Activated T-cell treated with anti-CD3 and anti-CD28 coated beads, Interleukin-2, amount 50 U/mL, for 72 hours (primary cell): ENCODE measurements at regions not wholly inside any gene's neighbourhood (a gene's known extent, or its start where the extent isn't known, plus 50 kb on each side); places are given as distances from the start of the nearest gene placed in this dataset.

Experiments used
- ATAC-seq, 2 donors: fragments of 150-1000 bp; cut with Tn5 transposase; replicated peaks in 1 of 2; 2 replicates each; pipeline ENCODE4 v1.10.0; 2021; ENCODE audit warnings: moderate library complexity in 2 of 2, mild to moderate bottlenecking in 1 of 2
- DNase-seq, 2 donors: peaks; one replicate each; pipeline ENCODE4 v3.0.0; 2021 to 2022; ENCODE audit warnings: mixed read lengths in 1 of 2
- H3K27ac Mint-ChIP-seq: one replicate; pipeline ENCODE4 v1.8.0; 2022; ENCODE audit warnings: mild to moderate bottlenecking, moderate library complexity, mixed read lengths
- H3K27me3 Mint-ChIP-seq: one replicate; pipeline ENCODE4 v1.8.0; 2022; ENCODE audit warnings: low read depth, mixed read lengths
- H3K36me3 Mint-ChIP-seq, 2 donors: one replicate each; pipeline ENCODE4 v1.8.0; 2022; ENCODE audit warnings: mixed read lengths in 2 of 2, mild to moderate bottlenecking in 1 of 2; ENCODE audit not compliant: insufficient read depth in 2 of 2
- H3K4me1 Mint-ChIP-seq: one replicate; pipeline ENCODE4 v1.8.0; 2022; ENCODE audit warnings: low read depth, mixed read lengths
- H3K4me3 Mint-ChIP-seq, 2 donors: one replicate each; pipeline ENCODE4 v1.8.0; 2022; ENCODE audit warnings: mild to moderate bottlenecking in 2 of 2, mixed read lengths in 2 of 2, moderate library complexity in 2 of 2
- H3K9me3 Mint-ChIP-seq, 2 donors: one replicate each; pipeline ENCODE4 v1.8.0; 2022; ENCODE audit warnings: mixed read lengths in 2 of 2

DNA sequence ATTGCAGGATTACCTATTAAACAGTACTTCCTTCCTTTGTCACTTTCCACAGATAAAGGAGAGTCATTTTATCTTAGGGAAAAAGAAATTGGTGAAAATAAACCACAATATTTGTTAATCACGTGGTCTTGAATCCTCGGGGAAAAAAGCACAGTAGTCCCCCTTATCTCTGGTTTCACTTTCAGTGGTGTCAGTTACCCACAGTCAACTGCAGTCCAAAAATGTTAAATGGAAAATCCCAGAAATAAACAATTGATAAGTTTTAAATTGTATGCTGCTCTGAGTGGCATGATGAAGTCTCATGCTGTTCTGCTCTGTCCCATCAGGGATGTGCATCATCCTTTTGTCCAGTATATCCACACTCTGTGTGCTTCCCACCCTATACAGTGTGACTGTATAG is 405.2 kb upstream of the MPDZ start:
- DNase-seq (no peak), ATAC-seq (no peak)
- Mint-ChIP-seq H3K27ac (no peak overlapping the region), H3K36me3 (peaks cover 0 to 2% of the 10 kb centered on the region in 2 donors), H3K27me3 (no peaks in the 10 kb centered on the region), H3K9me3 (peaks cover 6 to 9% of the 10 kb centered on the region in 2 donors), H3K4me1 (no peaks in the 10 kb centered on the region), H3K4me3 (no peak overlapping the region)

DNA sequence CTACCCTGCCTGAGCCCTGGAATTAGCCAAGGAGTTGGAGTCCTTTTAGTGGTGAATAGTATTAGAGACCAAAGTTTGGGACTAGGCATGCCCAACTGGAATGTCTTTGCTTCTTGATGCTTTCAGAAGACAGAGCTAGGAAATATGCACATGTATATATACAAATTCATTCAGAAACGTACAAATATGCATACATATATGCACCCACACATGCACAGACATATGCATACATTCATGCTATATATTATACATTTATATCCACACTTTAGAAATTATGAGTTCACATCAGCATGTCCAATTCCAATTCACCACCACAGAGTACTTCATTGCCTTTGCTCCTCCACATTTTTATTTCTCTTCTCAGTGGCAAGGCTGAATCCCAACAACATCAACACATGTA is 398.3 kb upstream of the MPDZ start:
- peaks cover 5 to 8% of the 10 kb centered on the region in 2 donors for H3K9me3 Mint-ChIP-seq
- no peak for ATAC-seq
- DNase-seq = no peak
- H3K27ac Mint-ChIP-seq = no peak overlapping the region
- H3K27me3 Mint-ChIP-seq = no peaks in the 10 kb centered on the region
- peaks cover 0 to 2% of the 10 kb centered on the region in 2 donors for H3K36me3 Mint-ChIP-seq
- H3K4me3 Mint-ChIP-seq = no peak overlapping the region
- H3K4me1 Mint-ChIP-seq = no peaks in the 10 kb centered on the region

DNA sequence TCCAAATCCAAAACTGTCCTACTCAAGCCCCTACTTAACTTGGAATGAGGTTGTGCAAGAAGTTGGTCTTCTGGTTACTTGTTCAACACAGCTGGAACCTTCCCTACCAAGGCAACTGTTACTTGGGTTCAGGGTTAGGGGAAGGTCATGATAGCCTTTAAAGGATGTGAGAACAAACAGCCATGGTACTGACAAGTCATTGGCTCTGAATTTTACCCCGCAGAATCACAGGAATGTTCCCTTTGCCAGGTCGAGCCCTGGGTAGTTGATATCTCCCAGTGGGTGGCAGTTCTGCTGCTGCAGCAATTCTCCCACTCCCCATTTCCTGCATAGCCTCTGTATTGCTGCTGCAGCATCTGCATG is 396.1 kb upstream of the MPDZ start:
- no peaks in the 10 kb centered on the region for H3K27me3 Mint-ChIP-seq
- H3K36me3 Mint-ChIP-seq = no peaks in the 10 kb centered on the region
- H3K9me3 Mint-ChIP-seq = peaks cover 4 to 9% of the 10 kb centered on the region in 2 donors
- no peaks in the 10 kb centered on the region for H3K4me1 Mint-ChIP-seq
- ATAC-seq (no peak), DNase-seq (no peak)
- H3K4me3 Mint-ChIP-seq = no peak overlapping the region
- no peak overlapping the region for H3K27ac Mint-ChIP-seq

DNA sequence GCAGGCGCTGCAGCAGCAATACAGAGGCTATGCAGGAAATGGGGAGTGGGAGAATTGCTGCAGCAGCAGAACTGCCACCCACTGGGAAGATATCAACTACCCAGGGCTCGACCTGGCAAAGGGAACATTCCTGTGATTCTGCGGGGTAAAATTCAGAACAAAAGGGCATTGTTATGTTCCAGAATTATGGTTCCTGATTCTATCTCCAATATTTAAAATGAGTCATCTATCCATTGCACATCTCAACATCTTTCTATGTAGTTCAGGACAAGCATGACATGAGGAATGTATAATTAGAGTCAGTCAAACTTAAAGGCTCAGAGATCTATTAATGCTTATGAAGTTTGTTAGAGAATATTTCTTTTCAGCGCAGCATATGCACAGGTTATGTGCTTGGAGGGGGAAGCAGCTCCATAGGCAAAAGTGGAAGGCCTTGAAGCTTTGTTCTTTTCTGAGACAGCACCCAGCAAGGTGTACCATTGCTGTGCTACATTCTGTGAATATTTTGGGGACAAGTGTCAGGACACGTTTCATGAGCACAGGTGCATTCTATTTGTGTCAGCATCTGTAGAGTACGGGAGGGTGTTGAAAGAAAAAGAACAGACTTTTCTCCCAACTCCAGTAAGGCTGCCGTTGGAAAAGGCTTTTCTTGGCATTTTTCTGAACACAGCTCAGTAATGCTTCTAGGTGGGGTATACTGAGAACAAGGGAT is 395.6 kb upstream of the MPDZ start:
- Mint-ChIP-seq H3K9me3 (peaks cover 3 to 8% of the 10 kb centered on the region in 2 donors), H3K4me3 (no peak overlapping the region), H3K27ac (no peak overlapping the region), H3K4me1 (no peaks in the 10 kb centered on the region), H3K36me3 (no peaks in the 10 kb centered on the region), H3K27me3 (no peaks in the 10 kb centered on the region)
- ATAC-seq (no peak), DNase-seq (no peak)

DNA sequence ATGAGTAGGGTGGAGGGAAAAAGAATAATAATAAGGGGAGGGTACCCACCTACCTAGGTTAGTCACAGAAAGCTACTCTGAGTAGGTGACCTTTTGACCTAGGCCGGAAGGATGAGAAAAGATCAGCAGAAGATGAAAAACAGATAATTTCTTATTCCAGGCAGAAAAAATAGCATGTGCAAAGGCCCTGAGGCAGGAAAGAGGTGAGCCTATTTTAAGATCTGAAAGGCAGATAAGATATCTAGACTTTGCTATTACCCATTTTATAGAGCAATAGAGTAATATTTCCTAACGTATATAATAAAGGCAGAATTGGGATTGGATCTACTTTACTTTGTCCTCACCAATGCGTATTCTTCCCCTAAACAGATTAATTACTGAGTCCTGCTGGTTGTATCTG is 393.9 kb upstream of the MPDZ start:
- Mint-ChIP-seq H3K36me3 (no peaks in the 10 kb centered on the region), H3K9me3 (peaks cover 7 to 14% of the 10 kb centered on the region in 2 donors), H3K4me1 (no peaks in the 10 kb centered on the region), H3K4me3 (no peak overlapping the region), H3K27ac (no peak overlapping the region), H3K27me3 (no peaks in the 10 kb centered on the region)
- ATAC-seq = no peak
- DNase-seq = no peak

DNA sequence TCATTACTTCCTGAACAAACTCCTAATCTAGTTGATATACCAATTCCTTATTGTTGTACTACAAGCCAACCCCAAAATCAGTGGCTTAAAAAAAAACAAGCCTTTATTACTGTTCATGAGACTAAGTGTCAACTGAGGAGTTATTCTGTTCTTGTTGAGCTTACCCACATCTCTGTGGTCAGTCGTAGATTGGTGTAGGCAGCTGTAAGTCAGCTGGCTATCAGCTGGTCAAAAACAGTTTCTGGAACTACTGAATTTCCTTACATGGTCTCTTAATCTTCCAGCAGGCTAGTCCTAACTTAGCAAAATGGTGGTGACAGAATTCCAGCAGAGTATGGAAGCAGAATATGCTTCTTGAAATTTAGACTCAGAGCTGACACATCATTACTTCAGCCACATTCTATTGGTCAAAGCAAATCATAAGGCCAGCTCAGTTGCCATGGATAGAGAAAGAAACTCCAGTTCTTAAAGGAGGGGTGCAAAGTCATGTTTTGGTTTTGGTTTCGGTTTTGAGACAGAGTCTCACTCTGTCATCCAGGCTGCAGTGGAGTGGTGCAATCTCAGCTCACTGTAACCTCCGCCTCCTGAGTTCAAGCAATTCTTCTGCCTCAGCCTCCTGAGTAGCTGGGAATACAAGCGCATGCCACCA is 386.1 kb upstream of the MPDZ start:
- Mint-ChIP-seq H3K27me3 (no peaks in the 10 kb centered on the region), H3K9me3 (peaks cover 15 to 22% of the 10 kb centered on the region in 2 donors), H3K27ac (no peak overlapping the region), H3K4me3 (no peak overlapping the region), H3K4me1 (no peaks in the 10 kb centered on the region), H3K36me3 (peaks cover 2 to 3% of the 10 kb centered on the region in 2 donors)
- peak in 1 of 2 donors; percentile 28 for ATAC-seq
- DNase-seq = no peak

DNA sequence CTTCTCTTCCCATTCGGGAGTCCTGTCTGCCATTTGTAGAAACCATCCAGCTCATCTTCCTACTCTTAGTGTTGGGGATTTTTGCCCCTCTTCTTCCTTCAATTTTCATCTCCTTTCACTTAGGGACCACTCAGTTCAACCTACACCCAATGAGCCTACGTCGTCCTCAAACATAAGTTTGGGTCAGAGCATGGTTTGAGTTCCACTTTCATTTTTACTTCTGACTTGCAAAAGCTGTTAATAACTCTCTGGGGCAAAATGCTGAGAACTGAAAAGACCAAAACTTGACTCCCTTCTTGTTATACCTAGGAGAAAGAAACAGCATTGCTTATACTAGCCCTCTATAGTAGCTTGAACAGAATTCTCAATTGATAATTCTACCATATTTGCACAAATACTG is 381.5 kb upstream of the MPDZ start:
- H3K4me1 Mint-ChIP-seq = no peaks in the 10 kb centered on the region

DNA sequence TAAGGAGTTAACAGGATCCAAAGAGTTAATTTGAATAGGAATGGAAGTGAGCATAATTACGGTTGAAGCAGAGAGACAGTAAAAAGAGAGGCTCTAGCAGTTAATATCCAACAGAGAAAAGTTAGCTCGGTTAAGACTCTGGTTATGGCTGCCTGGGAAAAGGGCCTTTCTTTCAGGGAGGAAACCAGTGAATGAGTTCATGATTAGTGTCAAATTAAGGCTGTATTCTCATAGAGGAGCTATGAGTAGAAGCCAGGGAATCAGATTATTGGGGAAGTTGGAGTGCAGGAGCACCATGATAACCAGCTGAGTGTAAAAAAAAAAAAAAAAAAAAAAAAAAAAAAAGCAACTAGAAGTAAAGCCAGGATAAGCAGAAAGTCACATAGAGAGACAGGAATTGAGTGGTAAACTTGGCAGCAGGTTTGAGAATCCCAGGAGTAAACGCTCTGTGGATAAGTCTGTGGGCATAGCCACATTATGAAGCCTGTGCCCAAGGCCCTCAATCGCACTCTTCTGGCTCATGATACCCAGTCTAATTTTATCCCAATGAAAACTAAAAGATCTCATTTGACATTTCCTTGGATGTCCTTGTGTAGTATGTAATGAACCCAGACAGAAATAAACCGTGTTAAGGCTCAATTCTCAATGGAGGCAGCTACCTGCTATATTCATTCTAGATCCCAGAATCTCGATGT is 372.6 kb upstream of the MPDZ start:
- no peaks in the 10 kb centered on the region for H3K4me1 Mint-ChIP-seq
- H3K9me3 Mint-ChIP-seq = peaks cover 3 to 8% of the 10 kb centered on the region in 2 donors
- H3K36me3 Mint-ChIP-seq = peaks cover 0 to 2% of the 10 kb centered on the region in 2 donors
- no peak overlapping the region for H3K4me3 Mint-ChIP-seq
- H3K27ac Mint-ChIP-seq = no peak overlapping the region
- DNase-seq = no peak
- no peak for ATAC-seq
- no peaks in the 10 kb centered on the region for H3K27me3 Mint-ChIP-seq

More for the DNA sequence above, 381.5 kb upstream of the MPDZ start:
- ATAC-seq = no peak
- H3K27ac Mint-ChIP-seq = no peak overlapping the region
- H3K4me3 Mint-ChIP-seq = peak overlapping the region in 1 of 2 donors; percentile 12
- H3K36me3 Mint-ChIP-seq = peaks cover 2 to 3% of the 10 kb centered on the region in 2 donors
- no peaks in the 10 kb centered on the region for H3K27me3 Mint-ChIP-seq
- no peak for DNase-seq
- peaks cover 8 to 18% of the 10 kb centered on the region in 2 donors for H3K9me3 Mint-ChIP-seq

DNA sequence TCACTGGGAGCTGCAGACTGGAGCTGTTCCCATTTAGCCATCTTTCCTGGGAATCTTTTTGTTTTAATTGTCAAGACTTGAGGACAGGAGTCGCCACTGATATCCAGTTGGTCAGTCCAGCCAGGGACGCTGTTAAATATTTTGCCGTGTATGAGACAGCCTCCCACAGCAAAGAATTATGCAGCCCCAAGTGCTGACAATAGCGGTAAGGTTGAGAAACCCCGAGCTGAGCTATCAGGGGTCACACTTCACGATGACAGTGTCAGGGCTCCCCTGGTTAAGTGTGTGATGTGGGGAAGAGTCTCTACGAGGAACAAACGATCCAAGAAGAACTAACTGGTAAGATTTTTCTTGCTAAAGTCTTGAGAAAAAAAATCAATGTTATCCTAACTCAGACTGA is 372.0 kb upstream of the MPDZ start:
- H3K4me1 Mint-ChIP-seq = no peaks in the 10 kb centered on the region
- peaks cover 3 to 8% of the 10 kb centered on the region in 2 donors for H3K9me3 Mint-ChIP-seq
- no peak overlapping the region for H3K4me3 Mint-ChIP-seq
- H3K27ac Mint-ChIP-seq = no peak overlapping the region
- peaks cover 0 to 2% of the 10 kb centered on the region in 2 donors for H3K36me3 Mint-ChIP-seq
- DNase-seq = no peak
- no peaks in the 10 kb centered on the region for H3K27me3 Mint-ChIP-seq
- ATAC-seq = no peak

DNA sequence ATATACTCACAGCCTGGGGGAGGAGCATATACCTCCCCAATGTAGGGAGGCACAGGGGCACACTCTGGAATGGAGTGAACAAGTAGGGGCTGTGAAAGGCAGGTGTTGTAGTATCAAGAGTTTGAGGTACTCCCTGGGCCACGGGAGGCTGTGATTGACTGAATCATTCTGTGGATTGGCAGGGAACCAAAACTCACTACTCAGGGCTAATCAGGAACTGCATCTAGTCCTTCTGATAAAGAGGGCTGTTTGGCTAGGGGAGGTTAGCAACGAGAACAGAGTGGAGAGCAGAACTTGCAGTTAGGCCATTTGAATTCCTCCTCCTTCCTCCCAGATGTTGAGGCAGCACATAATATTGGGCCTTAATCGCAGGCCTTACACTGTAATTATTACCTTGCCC is 369.2 kb upstream of the MPDZ start:
- no peak for ATAC-seq
- no peak for DNase-seq
- no peaks in the 10 kb centered on the region for H3K4me1 Mint-ChIP-seq
- peaks cover 0 to 2% of the 10 kb centered on the region in 2 donors for H3K36me3 Mint-ChIP-seq
- H3K9me3 Mint-ChIP-seq = peaks cover 1 to 8% of the 10 kb centered on the region in 2 donors
- no peaks in the 10 kb centered on the region for H3K27me3 Mint-ChIP-seq
- no peak overlapping the region for H3K4me3 Mint-ChIP-seq
- H3K27ac Mint-ChIP-seq = no peak overlapping the region

DNA sequence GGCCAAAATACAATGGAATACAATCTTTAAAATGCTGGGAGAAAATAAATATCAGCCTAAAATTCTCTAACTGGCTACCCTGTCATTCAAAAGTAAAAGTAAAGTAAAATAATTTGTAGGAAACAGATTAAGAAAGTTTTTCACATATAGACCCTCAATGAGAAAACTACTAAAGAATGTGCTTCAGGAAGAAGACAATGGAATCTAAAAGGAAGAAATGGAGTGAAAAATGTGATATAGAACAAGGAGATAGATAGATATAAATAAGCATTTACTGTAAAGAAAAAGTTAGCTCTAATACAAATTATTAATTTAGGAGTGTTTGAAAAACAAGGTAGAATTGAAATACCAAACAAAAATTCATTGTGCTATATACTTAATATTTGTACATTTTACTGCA is 368.6 kb upstream of the MPDZ start:
- Mint-ChIP-seq H3K4me1 (no peaks in the 10 kb centered on the region), H3K36me3 (peaks cover 0 to 2% of the 10 kb centered on the region in 2 donors), H3K9me3 (peaks cover under 1 to 8% of the 10 kb centered on the region in 2 donors), H3K4me3 (no peak overlapping the region), H3K27ac (no peak overlapping the region), H3K27me3 (no peaks in the 10 kb centered on the region)
- DNase-seq (no peak), ATAC-seq (no peak)

DNA sequence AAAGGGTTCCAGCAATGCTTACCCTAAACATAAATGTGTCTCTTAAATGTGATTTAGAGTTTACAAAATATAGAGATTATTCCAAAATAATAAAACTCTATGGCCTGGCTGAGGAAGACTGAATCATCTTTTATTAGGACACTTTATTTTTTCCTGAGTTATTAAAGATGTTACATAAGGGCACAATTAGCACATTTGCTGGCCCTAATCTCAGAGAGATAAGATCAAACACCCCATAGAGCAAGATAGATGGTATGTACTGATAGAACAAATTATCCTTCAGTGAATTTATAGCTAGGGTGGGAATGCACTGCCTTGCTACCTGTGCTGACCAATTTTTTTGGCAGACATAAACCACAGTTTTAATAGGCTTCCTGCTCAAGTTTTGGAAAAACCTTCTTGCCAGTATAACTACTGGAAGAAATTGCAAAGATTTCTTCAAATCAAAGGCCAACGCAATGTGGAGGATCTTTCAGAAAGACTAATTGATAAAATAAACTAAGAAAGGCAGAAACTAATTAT is 367.1 kb upstream of the MPDZ start:
- H3K27me3 Mint-ChIP-seq = no peaks in the 10 kb centered on the region
- H3K27ac Mint-ChIP-seq = no peak overlapping the region
- DNase-seq = no peak
- H3K4me1 Mint-ChIP-seq = no peaks in the 10 kb centered on the region
- no peak for ATAC-seq
- peaks cover 1 to 5% of the 10 kb centered on the region in 2 donors for H3K9me3 Mint-ChIP-seq
- no peak overlapping the region for H3K4me3 Mint-ChIP-seq
- no peaks in the 10 kb centered on the region for H3K36me3 Mint-ChIP-seq

DNA sequence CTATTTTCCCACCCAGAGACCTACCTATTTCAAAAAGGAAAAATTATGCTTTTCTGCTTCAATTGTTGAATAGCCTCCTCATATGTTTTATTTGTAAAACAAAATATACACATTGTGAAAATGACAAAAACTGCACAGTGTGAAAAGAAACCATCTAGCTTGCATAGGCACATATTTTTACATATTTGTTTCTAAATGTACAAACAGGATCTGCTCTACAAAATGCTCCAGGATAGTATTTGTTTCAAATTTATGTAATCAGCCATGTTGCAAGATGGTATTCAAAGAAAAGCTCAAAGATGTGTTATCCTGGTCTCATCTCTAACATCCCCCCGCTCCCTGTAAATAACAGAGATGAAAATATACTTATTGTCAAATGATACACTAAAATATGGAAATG is 366.1 kb upstream of the MPDZ start:
- Mint-ChIP-seq H3K27ac (no peak overlapping the region), H3K4me3 (no peak overlapping the region), H3K36me3 (no peaks in the 10 kb centered on the region), H3K9me3 (peaks cover 1 to 3% of the 10 kb centered on the region in 2 donors), H3K27me3 (no peaks in the 10 kb centered on the region), H3K4me1 (no peaks in the 10 kb centered on the region)
- no peak for DNase-seq
- ATAC-seq = no peak
